Stimulated activated CD4-positive, alpha-beta T cell treated with anti-CD3 and anti-CD28 coated beads, TNF-alpha, amount 100 ng/mL, for 1 hour (primary cell): ENCODE measurements at regions not wholly inside any gene's neighbourhood (a gene's known extent, or its start where the extent isn't known, plus 50 kb on each side); places are given as distances from the start of the nearest gene placed in this dataset.

Experiments
- DNase-seq, 3 donors: peaks; one replicate each; pipeline ENCODE4 v3.0.0-alpha.2; 2020; ENCODE audit warnings: low read depth in 3 of 3, low spot score in 1 of 3

DNA sequence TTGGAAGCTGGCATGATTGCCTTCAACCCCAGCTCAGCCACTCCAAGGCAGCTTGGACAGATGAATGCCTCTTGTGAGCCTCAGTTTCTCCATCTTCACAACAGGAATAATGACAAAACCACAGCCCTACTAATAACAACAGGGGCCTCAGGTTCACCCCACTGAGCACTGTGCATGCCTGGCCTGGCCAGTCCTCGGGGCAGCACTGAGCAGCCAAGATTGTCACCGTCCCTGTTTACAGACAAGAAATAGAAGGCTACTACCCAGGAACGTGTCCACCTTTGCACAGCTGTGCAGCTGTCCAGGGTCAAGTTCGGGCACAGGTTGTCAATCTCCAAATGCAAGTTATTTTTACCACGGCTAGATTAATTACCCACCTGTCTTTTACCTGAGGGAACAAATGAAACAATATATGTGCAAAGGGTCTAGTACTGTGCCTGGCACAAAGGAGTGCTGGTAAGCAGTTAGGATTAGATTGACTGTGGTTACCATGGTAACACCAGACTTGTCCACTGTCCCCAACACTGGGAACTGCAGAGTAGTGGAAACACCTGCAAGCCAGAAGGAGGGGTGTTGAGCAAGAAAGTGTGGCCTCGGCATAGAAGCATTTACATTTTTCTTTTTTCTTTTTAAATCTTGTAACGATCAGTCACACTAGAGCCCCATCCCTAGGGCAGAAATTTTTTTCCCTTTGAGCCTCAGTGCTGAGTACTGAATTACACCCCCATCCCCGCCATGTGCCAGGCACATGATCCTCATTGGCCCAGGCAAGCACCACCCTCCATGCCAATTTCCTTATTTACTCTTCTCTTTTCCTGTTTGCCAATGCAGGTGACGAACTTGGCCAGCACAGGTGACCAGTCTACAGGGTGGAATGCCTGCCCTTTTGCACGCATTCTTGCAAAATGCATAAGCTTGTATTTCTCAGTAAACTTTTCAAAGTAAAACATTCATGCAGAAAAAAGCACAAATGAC lies 66.3 kb upstream of the SLC6A6 start:
- no peak for DNase-seq

DNA sequence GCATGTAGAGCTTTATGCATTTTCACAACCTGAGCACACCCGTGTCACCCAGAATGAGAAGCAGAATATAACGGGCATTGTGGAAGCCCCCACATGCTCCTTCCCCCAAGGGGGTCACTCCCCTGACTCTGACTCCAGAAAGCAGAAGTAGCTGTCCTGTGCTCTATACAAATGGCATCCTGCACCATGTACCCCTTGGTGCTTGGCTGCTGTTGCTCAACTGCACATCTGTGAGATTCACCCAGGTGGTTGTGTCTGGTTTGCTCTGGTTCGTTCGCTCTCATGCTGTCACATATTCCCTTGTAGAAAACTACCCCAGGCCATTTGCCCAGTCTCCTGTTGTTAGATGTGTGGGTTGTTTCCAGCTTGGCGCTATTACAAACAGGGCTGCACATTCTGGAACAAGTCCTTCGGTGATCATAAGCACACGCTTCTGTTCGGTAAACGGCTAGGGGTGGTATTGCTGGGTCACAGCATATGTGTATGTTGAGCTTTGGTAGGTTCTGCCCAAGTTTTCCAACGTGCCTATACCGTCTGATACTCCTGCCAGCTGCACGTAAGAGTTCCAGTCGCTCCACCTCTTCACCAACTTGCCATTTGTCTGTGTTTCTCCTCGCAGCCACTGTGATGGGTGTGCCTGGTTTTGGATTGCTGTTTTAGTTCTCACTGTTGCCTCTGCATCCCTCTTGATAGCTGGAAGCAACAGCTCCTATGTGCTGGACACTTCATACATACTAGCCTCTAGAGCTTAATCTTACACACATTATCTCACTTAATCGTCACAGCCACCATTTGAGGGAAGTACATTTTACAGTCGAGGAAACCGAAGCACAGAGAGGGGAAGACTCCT lies 65.4 kb upstream of the SLC6A6 start:
- DNase-seq: no peak

DNA sequence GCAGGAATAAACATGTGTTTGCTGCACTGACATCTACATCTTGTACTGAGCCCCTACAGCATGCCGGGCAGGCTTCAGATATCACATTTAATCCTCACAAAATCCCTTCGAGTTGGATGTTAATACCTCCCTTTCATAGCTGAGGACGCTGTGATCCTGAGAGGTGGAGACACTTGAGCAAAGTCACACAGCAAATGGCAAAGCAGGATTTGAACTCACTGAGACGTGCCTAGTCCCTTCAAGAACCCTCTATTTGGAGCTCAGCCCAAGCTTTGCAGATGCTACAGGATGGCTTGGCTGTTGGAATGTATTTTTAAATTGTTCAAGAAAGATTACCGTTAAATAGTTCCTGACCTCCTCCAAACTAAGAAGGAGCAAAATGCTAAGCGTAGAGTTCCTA lies 64.6 kb upstream of the SLC6A6 start:
- no peak for DNase-seq

DNA sequence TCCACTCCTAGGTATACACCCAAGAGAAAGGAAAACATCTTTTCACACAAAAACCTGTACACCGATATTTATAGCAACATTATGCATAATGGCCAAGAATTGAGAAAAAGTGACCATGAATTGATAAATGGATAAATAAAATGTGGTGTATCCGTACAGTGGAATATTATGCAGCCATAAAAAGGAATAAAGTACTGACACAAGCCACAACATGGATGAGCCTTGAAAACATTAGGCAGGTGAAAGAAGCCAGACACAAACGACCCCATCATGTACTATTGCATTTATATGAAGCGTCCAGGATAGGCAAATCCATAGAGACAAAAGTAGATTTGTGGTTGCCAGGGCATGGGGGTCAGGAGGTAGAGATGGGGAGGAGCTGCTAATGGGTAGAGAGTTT lies 64.2 kb upstream of the SLC6A6 start:
- no peak for DNase-seq

DNA sequence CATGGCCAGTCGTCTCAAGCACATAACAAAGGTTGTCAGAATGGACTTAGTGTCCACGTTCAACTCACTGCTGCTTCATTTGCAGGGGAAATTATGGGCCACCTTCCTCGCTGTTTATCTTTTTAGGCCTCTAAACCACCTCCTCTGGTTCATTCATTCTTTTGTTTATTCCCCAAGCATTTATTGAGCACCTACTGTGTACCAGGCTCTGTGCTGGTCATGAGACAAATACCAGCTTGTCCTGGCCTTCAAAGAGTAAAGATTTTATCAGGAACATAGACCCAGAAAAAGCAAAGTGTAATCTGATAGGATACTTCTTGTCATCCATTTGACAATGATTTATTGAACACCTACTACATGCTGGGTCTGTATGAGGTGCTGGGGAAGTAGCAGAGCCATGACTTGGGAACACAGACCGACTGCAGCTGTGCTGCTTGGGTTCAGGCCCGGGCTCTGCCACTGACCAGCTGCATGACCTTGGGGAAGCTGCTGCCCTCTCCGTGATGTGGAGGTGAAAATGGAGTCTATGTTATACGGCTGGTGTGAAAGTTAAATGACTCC lies 63.4 kb upstream of the SLC6A6 start:
- DNase-seq: no peak

DNA sequence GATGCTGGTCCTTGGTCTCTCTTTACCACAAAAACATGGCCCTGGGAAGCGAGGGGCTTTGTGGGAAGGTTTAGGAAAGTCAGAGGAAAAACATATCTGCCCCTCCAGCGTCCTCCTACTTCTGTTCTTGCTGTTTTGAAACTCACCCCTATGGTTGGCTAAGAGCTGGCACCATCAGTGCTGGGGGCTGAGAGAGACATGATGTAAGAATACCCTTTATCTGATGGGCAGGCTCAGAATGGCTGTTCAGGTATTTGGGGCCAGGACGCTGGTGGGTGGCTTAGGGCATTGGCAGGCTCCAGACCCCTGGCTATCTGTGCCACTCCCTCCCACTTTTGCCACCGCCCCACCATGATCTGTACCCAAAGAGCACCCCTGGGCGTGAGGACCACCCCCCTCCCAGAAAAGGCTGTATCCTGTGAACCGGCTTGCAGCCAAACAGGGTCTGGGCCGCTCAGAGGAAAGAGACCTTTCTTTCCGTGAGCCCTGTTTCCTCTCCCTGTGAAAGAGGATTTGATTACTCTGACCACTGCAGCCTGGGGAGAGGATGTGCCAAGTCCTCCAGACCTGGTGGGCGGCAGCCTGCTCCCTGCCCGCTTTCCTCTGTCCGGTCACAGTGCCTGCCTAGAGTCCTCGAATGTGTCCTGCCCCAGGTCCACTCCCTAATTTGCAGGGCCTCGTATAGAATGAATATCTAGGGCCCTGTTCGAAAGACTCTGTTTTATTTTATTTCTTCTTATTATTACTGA lies 61.3 kb upstream of the SLC6A6 start:
- no peak for DNase-seq

DNA sequence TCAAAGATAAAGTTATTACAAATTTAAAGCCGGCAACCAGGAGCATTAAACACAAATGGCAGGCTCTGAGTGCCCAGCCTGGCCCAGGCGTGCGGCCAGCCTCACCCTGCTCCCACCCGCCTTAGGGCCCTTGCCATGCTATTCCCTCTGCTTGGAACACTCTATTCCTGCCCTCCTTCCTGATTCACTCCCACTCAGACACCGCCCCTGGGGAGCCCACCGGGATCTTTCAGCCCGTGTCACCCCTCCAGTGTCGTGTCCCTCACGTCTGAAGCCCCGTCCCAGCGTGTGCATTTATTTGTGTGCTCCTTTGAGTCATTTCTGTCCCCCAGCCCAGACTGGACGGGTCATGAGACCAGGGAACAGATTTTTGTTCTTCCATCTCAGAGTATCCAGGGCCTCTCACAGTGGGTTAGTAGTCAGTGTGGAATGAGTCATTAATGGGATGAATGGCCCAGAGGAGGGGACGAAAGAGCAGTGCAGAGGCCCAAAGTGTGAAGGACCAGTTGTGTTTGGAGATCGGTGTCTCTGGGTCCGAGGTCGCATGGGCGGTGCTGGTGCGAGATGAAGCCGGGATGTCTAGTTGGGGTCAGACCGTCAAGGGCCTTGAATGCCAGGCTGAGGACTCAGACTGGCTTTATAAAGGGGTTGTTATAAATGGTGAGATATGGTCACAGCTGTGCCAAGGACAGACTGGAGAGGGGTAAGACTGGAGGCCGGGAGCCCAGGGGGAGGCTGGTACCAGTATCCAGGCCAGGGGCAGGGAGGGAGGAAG lies 58.9 kb upstream of the SLC6A6 start:
- DNase-seq: no peak

DNA sequence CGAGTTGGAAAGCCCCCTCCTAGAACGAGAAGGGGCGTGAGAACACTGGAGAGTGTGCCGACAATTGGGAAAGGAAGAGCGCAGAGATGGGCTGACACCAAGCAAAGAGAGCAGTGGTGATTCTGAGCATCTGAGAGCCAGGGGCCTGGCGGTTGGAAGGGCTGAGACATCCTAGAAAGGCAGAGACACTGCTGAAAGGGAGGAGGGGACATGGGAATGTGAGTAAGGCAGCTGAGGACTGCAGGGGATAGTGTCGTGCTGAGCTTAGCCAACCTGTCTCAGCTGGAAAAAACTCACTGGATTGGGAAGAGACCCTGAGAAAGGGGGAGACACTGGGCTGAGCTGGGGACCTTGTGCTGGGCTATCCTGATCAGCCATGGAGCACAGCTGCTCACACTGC lies 58.1 kb upstream of the SLC6A6 start:
- DNase-seq: no peak

DNA sequence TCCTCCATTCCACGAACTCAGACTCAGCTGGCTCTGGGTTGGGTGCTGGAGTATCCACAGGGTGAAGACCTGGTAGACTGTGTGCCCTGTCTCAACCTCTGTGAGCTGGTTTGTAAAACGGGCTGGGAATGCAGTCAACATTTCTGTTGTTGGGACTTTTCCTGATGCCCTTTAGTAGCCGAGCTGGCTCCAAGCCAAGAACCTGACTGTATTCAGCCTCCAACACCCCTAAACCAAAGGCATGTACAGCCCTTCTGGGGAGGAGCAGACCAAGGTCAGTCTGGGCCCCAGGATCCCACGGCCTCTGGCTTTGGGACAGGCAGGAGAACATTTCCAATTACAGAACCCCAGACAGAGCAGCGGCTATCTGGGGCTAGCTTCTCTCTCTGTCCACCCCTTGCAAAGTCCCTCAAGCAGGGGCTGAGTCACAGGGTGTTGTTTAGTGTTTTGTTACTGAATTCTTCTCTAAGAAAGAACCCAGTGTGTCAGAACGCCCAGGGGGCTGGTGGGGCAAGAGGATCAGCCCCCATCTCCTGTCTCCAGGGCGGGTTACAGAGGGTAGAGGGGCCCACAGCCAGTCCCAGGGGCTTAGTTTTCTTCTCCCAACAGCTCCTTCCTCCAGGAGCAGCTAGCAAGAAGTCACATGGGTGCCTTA lies 56.8 kb upstream of the SLC6A6 start:
- DNase-seq: no peak

DNA sequence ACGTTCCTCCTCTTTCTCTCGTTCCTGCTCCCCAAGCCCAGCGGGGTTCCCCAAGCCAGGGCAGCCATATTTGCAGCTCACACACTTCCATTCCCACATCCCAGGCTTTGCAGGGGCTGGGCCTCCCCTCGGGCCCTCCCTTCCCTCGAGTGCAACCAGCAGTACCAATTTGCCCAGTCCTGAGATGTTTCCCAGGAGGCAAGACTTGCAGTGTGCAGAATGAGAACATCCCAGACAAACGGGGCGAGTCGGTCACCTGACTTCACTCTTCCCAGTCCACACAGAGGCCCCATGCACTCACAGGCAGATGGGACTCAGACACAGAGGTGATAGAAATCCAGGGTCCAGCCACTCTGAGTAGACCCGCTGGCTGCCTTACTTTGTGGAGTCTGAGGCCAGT lies 56.2 kb upstream of the SLC6A6 start:
- DNase-seq: no peak

DNA sequence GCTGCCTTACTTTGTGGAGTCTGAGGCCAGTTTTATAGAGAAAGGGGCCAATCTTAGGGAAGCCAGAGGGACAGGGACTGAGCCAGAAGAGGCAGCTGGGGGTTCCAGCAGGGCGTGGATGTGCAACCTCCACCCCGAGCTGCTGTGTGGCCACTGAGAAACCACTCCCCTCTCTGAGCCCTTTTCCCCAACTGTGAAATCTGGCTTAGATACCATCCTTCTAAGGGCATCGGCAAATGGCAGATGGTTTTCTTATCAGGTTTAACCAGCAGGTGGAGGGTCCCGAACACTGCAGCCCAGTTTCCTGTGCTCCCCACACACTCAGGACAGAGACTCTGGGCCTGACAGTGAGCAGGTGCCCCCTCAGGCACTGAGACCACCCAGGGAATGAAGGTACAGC lies 55.8 kb upstream of the SLC6A6 start:
- DNase-seq: no peak

DNA sequence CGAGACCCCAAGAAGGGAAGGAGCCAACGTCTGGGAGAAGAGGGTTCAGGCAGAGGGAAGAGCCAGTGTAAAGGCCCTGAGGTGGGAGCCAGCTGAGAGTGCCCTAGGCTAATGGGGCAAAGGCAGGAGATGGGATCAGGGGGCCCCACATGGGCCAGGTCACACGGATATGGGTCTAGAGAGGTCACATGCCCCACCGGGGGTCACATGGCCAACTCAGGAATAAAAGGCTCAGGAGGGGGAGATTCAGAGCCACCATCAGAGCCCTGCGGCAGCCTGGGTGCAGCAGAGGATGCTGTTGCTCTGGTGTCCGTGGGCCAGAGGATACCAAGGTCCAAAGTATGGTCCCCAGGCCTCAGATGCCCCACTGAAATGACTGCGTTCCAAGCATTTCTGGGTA lies 55.3 kb upstream of the SLC6A6 start:
- DNase-seq: no peak

DNA sequence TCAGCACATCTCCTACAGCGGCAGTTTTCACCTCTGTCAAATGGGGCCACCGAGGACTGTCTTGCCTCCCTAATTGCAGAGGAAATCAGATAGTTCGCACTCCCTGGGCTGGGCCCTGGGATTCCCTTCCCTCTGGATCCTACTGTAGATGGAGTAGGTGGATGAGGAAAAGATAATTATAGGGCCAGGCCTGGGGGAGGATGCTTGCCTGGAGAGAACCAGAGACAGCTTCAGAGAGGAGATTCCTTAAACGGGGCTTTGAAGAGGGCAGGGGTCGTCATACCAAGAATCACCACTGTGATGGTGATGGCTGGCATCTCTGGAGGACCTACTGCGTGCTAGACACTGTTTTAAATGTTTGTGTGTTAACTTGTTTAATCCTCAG lies 50.8 kb upstream of the SLC6A6 start:
- DNase-seq: no peak

DNA sequence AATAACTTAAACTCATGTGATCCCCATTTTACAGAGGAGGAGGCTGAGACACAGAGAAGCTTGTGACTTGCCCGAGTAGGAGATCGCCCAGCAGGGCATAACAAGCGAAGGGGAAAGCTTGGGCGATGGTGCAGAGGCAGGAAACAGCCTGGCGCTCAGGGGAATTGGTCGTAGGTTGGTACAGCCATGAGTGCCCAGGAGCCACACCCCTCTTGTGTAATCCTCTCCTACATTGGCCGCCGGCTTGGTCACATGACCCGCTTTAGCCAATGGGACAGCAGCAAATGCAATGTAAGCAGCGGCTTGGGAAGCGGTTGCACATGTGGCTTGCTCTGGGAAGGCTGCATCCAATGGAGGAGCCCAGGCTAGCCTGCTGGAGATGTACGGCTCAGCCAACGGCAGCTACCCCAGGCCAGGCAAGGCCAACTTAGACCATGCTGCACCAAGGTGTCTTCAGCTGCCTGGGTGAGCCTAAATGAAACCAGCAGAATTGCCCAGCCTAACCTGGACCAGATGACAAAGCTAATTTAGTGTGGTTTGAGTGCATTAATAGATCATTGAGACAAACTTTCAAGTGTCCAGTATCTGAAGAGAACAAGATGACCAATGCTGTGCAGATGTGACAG lies 50.3 kb upstream of the SLC6A6 start:
- no peak for DNase-seq
